Gastrocnemius medialis (tissue), 4 donors: ENCODE measurements at regions not wholly inside any gene's neighbourhood (a gene's known extent, or its start where the extent isn't known, plus 50 kb on each side); places are given as distances from the start of the nearest gene placed in this dataset.

Experiments
- ATAC-seq, 2 donors: fragments of 150-250 bp; one replicate each; pipeline ENCODE4 v1.9.1; 2016
- DNase-seq, 2 donors: peaks; one replicate each; pipeline ENCODE4 v3.0.0-alpha.2; 2019
- H3K27ac ChIP-seq, 4 donors: fragments of 200-600 bp; sonication (generic); 1 replicate in 1 of 4; 2 replicates in 3 of 4; pipeline ENCODE4 v1.5.1; 2016 to 2018; ENCODE audit warnings: mild to moderate bottlenecking in 2 of 4, moderate library complexity in 1 of 4
- H3K27me3 ChIP-seq, 3 donors: fragments of 200-600 bp; sonication (generic) in 2 of 3; 1 replicate in 1 of 3; 2 replicates in 2 of 3; pipeline versions ENCODE4 v1.5.1 to v1.6.0; 2016 to 2019; ENCODE audit warnings: mild to moderate bottlenecking in 1 of 3, moderate library complexity in 1 of 3
- H3K36me3 ChIP-seq, 2 donors: fragments of 200-600 bp; sonication (generic) in 1 of 2; one replicate each; pipeline ENCODE4 v1.5.1; 2017 to 2018
- H3K4me1 ChIP-seq, 2 donors: fragments of 200-600 bp; sonication (generic) in 1 of 2; one replicate each; pipeline ENCODE4 v1.5.1; 2016 to 2017; ENCODE audit warnings: mild to moderate bottlenecking in 2 of 2
- H3K4me3 ChIP-seq, 4 donors: fragments of 200-600 bp; sonication (generic) in 3 of 4; 1 replicate in 1 of 4; 2 replicates in 3 of 4; pipeline ENCODE4 v1.5.1; 2016 to 2019; ENCODE audit warnings: mild to moderate bottlenecking in 2 of 4
- H3K9me3 ChIP-seq, 3 donors: fragments of 200-600 bp; sonication (generic) in 2 of 3; 1 replicate in 1 of 3; 2 replicates in 2 of 3; pipeline ENCODE4 v1.5.1; 2016 to 2019
- POLR2A ChIP-seq, 2 donors: fragments of 450-650 bp; IDR thresholded peaks; one replicate each; pipeline ENCODE4 v1.6.1; 2017; ENCODE audit warnings: antibody characterized with exemption in 2 of 2, mild to moderate bottlenecking in 2 of 2, moderate library complexity in 2 of 2
- in situ Hi-C, 4 donors: fragments of 200-750 bp; cut with MboI; loops; one replicate each; pipeline versions ENCODE4 v1.15.0 to v1.8.0; 2017; ENCODE audit warnings: low sequenced_read_pairs in 4 of 4
- intact Hi-C: fragments of 100-400 bp; cut with DNase I; formaldehyde crosslinking; loops from one replicate; pipeline ENCODE4 v1.15.1; 2023; ENCODE audit warnings: low total_unique reads
- TF ChIP-seq, protein P1 (sequence below), 5 experiments: fragments of 450-650 bp in 3 of 5; fragments of 200-600 bp in 2 of 5; sonication (generic) in 2 of 5; IDR thresholded peaks in 4 of 5; conservative IDR thresholded peaks in 1 of 5; 1 replicate in 4 of 5; 2 replicates in 1 of 5; pipeline ENCODE4 v1.5.1; 2016 to 2019; ENCODE audit warnings: antibody characterized with exemption in 5 of 5, mild to moderate bottlenecking in 3 of 5, moderate library complexity in 3 of 5

DNA sequence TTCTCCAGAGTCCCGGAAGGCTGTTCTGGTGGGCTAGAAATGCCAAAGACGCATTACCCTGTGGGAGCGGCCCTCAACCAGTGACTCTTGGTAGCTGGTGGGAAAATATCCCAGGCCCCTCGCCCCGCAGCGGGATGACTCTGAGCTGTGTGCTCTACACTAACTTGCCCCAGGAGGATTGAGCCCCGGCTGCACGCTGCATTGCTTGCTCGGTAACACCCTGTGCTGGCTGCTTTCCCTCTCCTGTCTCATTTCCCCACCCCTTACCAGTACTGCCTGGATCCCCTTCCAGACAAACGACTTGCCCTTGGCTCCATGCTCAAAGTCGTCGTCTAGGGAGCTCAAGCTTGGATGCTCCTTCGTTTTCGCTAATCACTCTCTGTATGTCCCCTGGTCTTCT, 411.8 kb upstream of the SULF2 start:
- DNase-seq (no peak), ATAC-seq (no peak)
- Histone ChIP-seq H3K27ac (no peak overlapping the region), H3K36me3 (no peaks in the 10 kb centered on the region), H3K27me3 (peaks cover 0 to 4% (median 0%) of the 10 kb centered on the region in 3 donors), H3K9me3 (no peaks in the 10 kb centered on the region), H3K4me3 (no peak overlapping the region), H3K4me1 (no peaks in the 10 kb centered on the region)
- no peak for TF ChIP-seq POLR2A (IDR thresholded peaks at IDR 0.05)
- TF ChIP-seq, protein P1, sequence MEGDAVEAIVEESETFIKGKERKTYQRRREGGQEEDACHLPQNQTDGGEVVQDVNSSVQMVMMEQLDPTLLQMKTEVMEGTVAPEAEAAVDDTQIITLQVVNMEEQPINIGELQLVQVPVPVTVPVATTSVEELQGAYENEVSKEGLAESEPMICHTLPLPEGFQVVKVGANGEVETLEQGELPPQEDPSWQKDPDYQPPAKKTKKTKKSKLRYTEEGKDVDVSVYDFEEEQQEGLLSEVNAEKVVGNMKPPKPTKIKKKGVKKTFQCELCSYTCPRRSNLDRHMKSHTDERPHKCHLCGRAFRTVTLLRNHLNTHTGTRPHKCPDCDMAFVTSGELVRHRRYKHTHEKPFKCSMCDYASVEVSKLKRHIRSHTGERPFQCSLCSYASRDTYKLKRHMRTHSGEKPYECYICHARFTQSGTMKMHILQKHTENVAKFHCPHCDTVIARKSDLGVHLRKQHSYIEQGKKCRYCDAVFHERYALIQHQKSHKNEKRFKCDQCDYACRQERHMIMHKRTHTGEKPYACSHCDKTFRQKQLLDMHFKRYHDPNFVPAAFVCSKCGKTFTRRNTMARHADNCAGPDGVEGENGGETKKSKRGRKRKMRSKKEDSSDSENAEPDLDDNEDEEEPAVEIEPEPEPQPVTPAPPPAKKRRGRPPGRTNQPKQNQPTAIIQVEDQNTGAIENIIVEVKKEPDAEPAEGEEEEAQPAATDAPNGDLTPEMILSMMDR (IDR thresholded peaks at IDR 0.05 in 4 of 5, conservative IDR thresholded peaks at IDR 0.05 in 1 of 5) = no peak
- in situ Hi-C loops (no loop called here), intact Hi-C loops (no loop called here)

DNA sequence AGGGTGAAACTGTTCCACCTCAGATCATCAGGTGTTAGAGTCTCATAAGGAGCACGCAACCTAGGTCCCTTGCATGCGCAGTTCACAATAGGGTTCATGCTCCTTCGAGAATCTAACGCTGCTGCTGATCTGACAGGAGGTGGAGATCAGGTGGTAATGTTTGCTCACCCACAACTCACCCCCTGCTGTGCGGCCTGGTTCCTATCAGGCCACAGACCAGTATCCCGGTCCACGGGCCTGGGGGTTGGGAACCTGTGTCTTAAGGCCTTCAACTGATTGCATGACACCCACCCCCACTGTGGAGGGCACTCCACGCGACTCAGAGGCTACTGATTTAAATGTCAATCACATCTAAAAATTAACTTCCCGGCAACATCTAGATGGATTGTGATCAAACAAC, 411.2 kb upstream of the SULF2 start:
- Histone ChIP-seq H3K4me3 (no peak overlapping the region), H3K9me3 (no peaks in the 10 kb centered on the region), H3K27me3 (peaks cover 0 to 4% (median 0%) of the 10 kb centered on the region in 3 donors), H3K36me3 (no peaks in the 10 kb centered on the region), H3K27ac (no peak overlapping the region), H3K4me1 (no peaks in the 10 kb centered on the region)
- intact Hi-C loops (no loop called here), in situ Hi-C loops (no loop called here)
- ATAC-seq = no peak
- no peak for DNase-seq
- no peak for TF ChIP-seq POLR2A (IDR thresholded peaks at IDR 0.05)
- TF ChIP-seq, protein P1 (IDR thresholded peaks at IDR 0.05 in 4 of 5, conservative IDR thresholded peaks at IDR 0.05 in 1 of 5) = no peak

DNA sequence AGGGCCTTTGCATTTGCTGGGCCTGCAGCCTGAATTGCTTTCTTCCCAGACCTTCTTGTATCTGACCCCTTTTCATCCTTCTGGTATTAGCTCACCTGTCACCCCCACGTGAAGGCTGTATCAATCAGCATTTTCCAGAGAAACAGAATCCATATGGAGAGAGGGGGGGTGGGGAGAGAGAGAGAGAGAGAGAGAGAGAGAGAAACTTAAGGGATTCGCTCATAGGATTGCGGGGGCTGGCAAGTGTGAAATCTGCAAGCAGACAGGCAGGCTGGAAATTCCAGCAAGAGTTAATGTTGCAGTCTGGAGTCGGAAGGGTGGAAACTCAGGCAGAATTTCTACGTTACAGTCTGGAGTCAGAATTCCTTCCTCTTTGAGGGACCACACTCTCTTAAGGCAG, 410.7 kb upstream of the SULF2 start:
- Histone ChIP-seq H3K4me1 (no peaks in the 10 kb centered on the region), H3K27ac (no peak overlapping the region), H3K4me3 (no peak overlapping the region), H3K36me3 (no peaks in the 10 kb centered on the region), H3K27me3 (peaks cover 0 to 4% (median 0%) of the 10 kb centered on the region in 3 donors), H3K9me3 (no peaks in the 10 kb centered on the region)
- ATAC-seq (no peak), DNase-seq (no peak)
- intact Hi-C loops (no loop called here), in situ Hi-C loops (no loop called here)
- TF ChIP-seq POLR2A (IDR thresholded peaks at IDR 0.05) = no peak
- TF ChIP-seq, protein P1 (IDR thresholded peaks at IDR 0.05 in 4 of 5, conservative IDR thresholded peaks at IDR 0.05 in 1 of 5) = no peak

DNA sequence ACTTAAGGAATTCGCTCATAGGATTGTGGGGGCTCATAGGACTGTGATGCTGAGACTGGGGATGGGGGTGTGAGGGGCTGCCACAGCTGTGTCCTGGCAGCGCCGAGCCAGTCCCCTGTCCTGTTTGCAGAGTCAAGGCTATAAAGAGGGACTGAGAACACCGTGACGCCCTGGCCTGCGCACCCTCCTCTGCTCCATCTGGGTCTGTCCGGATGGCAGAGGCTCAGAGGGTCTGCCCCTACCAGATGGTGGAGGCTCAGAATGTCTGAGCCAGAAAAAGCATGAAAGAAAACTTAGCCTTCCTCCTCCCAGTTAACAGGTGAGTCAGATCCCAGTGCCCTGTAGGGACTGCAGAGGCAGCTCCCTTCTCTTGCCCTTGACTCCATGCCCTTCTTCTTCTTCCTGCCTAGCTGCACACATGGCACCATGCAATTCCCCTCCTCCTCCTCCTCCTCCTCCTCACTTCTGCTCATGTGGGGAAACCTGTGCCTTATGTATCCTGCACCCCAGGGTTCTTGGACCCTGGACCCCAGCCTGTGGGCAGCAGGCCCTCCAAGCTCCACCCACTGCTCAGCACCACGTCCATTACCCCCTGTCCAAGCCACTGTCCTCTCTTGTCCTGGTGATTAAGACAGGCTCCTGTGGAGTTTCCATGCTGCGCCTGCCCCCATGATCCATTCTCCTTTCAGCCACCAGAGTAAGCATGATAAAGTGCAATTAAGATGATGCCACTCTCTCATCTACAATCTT, 410.0 kb upstream of the SULF2 start:
- Histone ChIP-seq H3K4me1 (no peaks in the 10 kb centered on the region), H3K27me3 (peaks cover 0 to 4% (median 0%) of the 10 kb centered on the region in 3 donors), H3K4me3 (no peak overlapping the region), H3K36me3 (no peaks in the 10 kb centered on the region), H3K9me3 (no peaks in the 10 kb centered on the region), H3K27ac (no peak overlapping the region)
- TF ChIP-seq, protein P1 (IDR thresholded peaks at IDR 0.05 in 4 of 5, conservative IDR thresholded peaks at IDR 0.05 in 1 of 5) = no peak
- no peak for TF ChIP-seq POLR2A (IDR thresholded peaks at IDR 0.05)
- in situ Hi-C loops (no loop called here), intact Hi-C loops (no loop called here)
- ATAC-seq (no peak), DNase-seq (no peak)

- no peaks in the 10 kb centered on the region for H3K36me3 ChIP-seq
- intact Hi-C loops (no loop called here), in situ Hi-C loops (no loop called here)
- ATAC-seq = no peak
- no peak overlapping the region for H3K27ac ChIP-seq
- TF ChIP-seq, protein P1 (IDR thresholded peaks at IDR 0.05 in 4 of 5, conservative IDR thresholded peaks at IDR 0.05 in 1 of 5) = no peak
- TF ChIP-seq POLR2A (IDR thresholded peaks at IDR 0.05) = no peak
- no peak for DNase-seq
- H3K4me3 ChIP-seq = no peak overlapping the region
- no peaks in the 10 kb centered on the region for H3K4me1 ChIP-seq
- no peaks in the 10 kb centered on the region for H3K9me3 ChIP-seq
- peaks cover 0 to 4% (median 0%) of the 10 kb centered on the region in 3 donors for H3K27me3 ChIP-seq
Measured at GRCh38 chr20:48194583-48194982, 409.3 kb upstream of the SULF2 start.
